Panc1 (cell line): ENCODE measurements at regions not wholly inside any gene's neighbourhood (a gene's known extent, or its start where the extent isn't known, plus 50 kb on each side); places are given as distances from the start of the nearest gene placed in this dataset.

ENCODE experiments used
- CTCF ChIP-seq: fragments of 450-650 bp; IDR thresholded peaks from 2 replicates; pipeline ENCODE4 v1.5.1; 2017; ENCODE audit warnings: mild to moderate bottlenecking
- POLR2AphosphoS5 ChIP-seq: IDR thresholded peaks from 2 replicates; pipeline ENCODE4 v1.6.1; 2012; ENCODE audit warnings: mild to moderate bottlenecking, low read depth, low read length, moderate library complexity

GRCh38 chr4:186979961-186980745 lies 256.5 kb upstream of the FAT1 start:
- TF ChIP-seq CTCF (no peak), POLR2AphosphoS5 (no peak)
